Glomerular visceral epithelial cell (primary cell): ENCODE measurements at regions not wholly inside any gene's neighbourhood (a gene's known extent, or its start where the extent isn't known, plus 50 kb on each side); places are given as distances from the start of the nearest gene placed in this dataset.
A peak's percentile ranks its signal among the peaks of the same experiment; 100 is the strongest.

ENCODE experiments used
- DNase-seq: peaks from one replicate; pipeline ENCODE4 v3.0.0-alpha.2; 2016; ENCODE audit errors: extremely low spot score

- DNase-seq: peak; percentile 59
Measured at GRCh38 chr5:147168578-147169327, 66.1 kb upstream of the STK32A start.

GRCh38 chr5:147169399-147169798, 65.4 kb upstream of the STK32A start:
- DNase-seq: peak; percentile 82

- no peak for DNase-seq
Measured at GRCh38 chr5:147169901-147170300, 64.9 kb upstream of the STK32A start.

- no peak for DNase-seq
Measured at GRCh38 chr5:147170603-147171002, 64.2 kb upstream of the STK32A start.

GRCh38 chr5:147174671-147175265, 60.1 kb upstream of the STK32A start:
- no peak for DNase-seq

DNA sequence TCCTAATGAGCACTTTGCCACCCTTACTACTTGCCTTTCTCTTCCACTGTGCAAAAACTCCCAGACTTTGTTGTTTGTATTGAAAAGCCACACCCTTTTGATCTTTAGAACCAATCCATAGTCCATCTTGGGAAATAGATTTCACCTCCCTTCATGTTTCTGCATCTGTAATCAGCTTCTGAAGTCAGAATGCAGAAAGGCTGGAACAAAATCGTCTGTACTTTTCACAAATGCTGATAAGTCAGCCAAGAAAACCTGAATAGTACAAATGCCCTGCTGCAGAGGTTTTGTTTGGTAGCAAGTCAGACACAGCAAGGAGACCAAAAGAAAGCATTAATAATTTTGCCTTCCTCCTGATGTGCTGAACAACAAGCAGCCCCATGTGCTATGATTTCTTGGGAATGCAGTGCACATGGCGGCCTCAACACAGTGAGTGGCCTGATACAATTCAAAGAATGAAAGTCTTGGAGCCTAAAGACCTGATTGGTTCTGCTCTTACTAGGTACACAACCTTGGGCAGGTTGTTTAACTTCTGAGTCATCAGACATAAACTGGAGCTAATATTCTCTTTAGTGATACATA, 59.2 kb upstream of the STK32A start:
- DNase-seq: no peak

GRCh38 chr5:147176422-147176821, 58.4 kb upstream of the STK32A start:
- DNase-seq: peak; percentile 25

- DNase-seq: peak; percentile 88
Measured at GRCh38 chr5:147177125-147177840, 57.5 kb upstream of the STK32A start.

- DNase-seq: no peak
Measured at GRCh38 chr5:147179562-147180147, 55.2 kb upstream of the STK32A start.

DNA sequence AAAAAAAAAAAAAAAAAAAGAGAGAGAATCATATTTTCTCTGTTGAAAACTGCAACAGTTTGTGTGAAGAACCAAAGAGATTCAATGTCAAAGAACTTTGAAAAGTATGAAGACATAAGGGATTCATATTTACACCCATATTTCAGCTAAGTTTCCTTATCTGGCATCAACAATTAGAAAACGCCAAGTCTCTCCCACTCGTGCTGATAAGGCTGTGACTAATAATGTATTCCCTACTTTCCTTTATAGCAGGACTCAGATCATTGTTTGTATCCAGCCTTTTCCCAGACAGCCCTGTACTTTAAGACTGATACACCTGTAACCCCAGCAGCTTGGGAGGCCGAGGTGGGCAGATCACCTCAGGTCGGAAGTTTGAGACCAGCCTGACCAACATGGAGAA, 54.1 kb upstream of the STK32A start:
- no peak for DNase-seq
